SHP77 treated with DMSO at 0.1 percent for 48 hours (cell line): ENCODE measurements at regions not wholly inside any gene's neighbourhood (a gene's known extent, or its start where the extent isn't known, plus 50 kb on each side); places are given as distances from the start of the nearest gene placed in this dataset.

Experiments
- DNase-seq: peaks from one replicate; lab custom pipeline; 2025; lab: John Stamatoyannopoulos, UW

- no peak for DNase-seq
Observed at GRCh38 chr3:107992976-107993684, 97.7 kb downstream of the CD47 start.

GRCh38 chr3:107990926-107991325, 99.9 kb downstream of the CD47 start:
- DNase-seq: no peak

- no peak for DNase-seq
Observed at GRCh38 chr3:107990433-107990832, 100.4 kb downstream of the CD47 start.

- no peak for DNase-seq
Observed at GRCh38 chr3:107989661-107990060, 101.2 kb downstream of the CD47 start.

GRCh38 chr3:107988460-107989175, 102.2 kb downstream of the CD47 start:
- no peak for DNase-seq

- no peak for DNase-seq
Observed at GRCh38 chr3:107987036-107987939, 103.5 kb downstream of the CD47 start.

- no peak for DNase-seq
Observed at GRCh38 chr3:107986505-107986904, 104.3 kb downstream of the CD47 start.

- DNase-seq: no peak
Observed at GRCh38 chr3:107985496-107985895, 105.3 kb downstream of the CD47 start.

GRCh38 chr3:107983247-107983646, 107.6 kb downstream of the CD47 start:
- no peak for DNase-seq

- no peak for DNase-seq
Observed at GRCh38 chr3:107982165-107982564, 108.7 kb downstream of the CD47 start.

GRCh38 chr3:107981471-107982111, 109.2 kb downstream of the CD47 start:
- DNase-seq: no peak

GRCh38 chr3:107979538-107979937, 111.3 kb downstream of the CD47 start:
- DNase-seq: no peak

GRCh38 chr3:107978131-107979055, 112.4 kb downstream of the CD47 start:
- DNase-seq: no peak

- no peak for DNase-seq
Observed at GRCh38 chr3:107977221-107978130, 113.4 kb downstream of the CD47 start.

GRCh38 chr3:107976202-107976800, 114.5 kb downstream of the CD47 start:
- DNase-seq: no peak

GRCh38 chr3:107975529-107976201, 115.2 kb downstream of the CD47 start:
- no peak for DNase-seq

GRCh38 chr3:107973961-107974360, 116.9 kb downstream of the CD47 start:
- no peak for DNase-seq

GRCh38 chr3:107973152-107973551, 117.7 kb downstream of the CD47 start:
- DNase-seq: no peak
